AG10803 (cell line): ENCODE measurements at regions not wholly inside any gene's neighbourhood (a gene's known extent, or its start where the extent isn't known, plus 50 kb on each side); places are given as distances from the start of the nearest gene placed in this dataset.

Experiments
- DNase-seq: peaks from one replicate; pipeline ENCODE4 v3.0.0; 2010; ENCODE audit warnings: low read depth
- H3K4me3 ChIP-seq: 2 replicates; pipeline ENCODE4 v1.5.1; 2011; ENCODE audit warnings: mild to moderate bottlenecking, low read length, control low read depth
- TF ChIP-seq, protein P1 (sequence below): conservative IDR thresholded peaks from 2 replicates; pipeline ENCODE4 v1.5.1; 2011; ENCODE audit warnings: mild to moderate bottlenecking, low read length, control low read depth, inconsistent platforms

- TF ChIP-seq, protein P1, sequence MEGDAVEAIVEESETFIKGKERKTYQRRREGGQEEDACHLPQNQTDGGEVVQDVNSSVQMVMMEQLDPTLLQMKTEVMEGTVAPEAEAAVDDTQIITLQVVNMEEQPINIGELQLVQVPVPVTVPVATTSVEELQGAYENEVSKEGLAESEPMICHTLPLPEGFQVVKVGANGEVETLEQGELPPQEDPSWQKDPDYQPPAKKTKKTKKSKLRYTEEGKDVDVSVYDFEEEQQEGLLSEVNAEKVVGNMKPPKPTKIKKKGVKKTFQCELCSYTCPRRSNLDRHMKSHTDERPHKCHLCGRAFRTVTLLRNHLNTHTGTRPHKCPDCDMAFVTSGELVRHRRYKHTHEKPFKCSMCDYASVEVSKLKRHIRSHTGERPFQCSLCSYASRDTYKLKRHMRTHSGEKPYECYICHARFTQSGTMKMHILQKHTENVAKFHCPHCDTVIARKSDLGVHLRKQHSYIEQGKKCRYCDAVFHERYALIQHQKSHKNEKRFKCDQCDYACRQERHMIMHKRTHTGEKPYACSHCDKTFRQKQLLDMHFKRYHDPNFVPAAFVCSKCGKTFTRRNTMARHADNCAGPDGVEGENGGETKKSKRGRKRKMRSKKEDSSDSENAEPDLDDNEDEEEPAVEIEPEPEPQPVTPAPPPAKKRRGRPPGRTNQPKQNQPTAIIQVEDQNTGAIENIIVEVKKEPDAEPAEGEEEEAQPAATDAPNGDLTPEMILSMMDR, result no peak
- H3K4me3 ChIP-seq, result no peak overlapping the region
- no peak for DNase-seq
Observed at GRCh38 chr1:219514728-219515127, 98.2 kb downstream of the ZC3H11B start.

- TF ChIP-seq, protein P1, result no peak
- DNase-seq, result peak; percentile 15
- no peak overlapping the region for H3K4me3 ChIP-seq
Observed at GRCh38 chr1:219507437-219507836, 105.5 kb downstream of the ZC3H11B start.

- TF ChIP-seq, protein P1, result no peak
- DNase-seq, result no peak
- H3K4me3 ChIP-seq, result no peak overlapping the region
Observed at GRCh38 chr1:219506936-219507335, 106.0 kb downstream of the ZC3H11B start.

GRCh38 chr1:219506473-219506899, 106.4 kb downstream of the ZC3H11B start:
- no peak overlapping the region for H3K4me3 ChIP-seq
- TF ChIP-seq, protein P1, result no peak
- DNase-seq, result no peak

DNA sequence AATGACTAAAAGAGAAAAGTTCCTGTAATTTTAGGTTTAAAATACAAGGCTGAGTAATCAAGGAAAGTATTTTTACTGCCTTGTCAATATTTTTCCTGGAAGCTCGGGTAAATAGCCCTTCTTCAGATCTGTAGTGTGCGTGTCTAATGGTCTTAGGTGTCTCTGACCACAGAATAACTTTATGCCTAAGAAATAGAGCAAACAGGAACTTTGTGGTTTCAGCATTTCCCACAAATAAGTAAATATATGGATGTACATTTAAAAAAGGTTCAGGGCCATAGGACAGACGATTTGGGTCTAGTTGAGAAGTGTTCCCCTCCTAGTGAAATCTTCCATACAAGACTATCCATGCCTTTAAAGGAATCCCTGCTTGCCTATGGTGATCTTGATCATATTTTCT, 107.0 kb downstream of the ZC3H11B start:
- TF ChIP-seq, protein P1, result no peak
- no peak overlapping the region for H3K4me3 ChIP-seq
- no peak for DNase-seq

- H3K4me3 ChIP-seq, result no peak overlapping the region
- DNase-seq, result no peak
- TF ChIP-seq, protein P1, result no peak
Observed at GRCh38 chr1:219503604-219504003, 109.3 kb downstream of the ZC3H11B start.

DNA sequence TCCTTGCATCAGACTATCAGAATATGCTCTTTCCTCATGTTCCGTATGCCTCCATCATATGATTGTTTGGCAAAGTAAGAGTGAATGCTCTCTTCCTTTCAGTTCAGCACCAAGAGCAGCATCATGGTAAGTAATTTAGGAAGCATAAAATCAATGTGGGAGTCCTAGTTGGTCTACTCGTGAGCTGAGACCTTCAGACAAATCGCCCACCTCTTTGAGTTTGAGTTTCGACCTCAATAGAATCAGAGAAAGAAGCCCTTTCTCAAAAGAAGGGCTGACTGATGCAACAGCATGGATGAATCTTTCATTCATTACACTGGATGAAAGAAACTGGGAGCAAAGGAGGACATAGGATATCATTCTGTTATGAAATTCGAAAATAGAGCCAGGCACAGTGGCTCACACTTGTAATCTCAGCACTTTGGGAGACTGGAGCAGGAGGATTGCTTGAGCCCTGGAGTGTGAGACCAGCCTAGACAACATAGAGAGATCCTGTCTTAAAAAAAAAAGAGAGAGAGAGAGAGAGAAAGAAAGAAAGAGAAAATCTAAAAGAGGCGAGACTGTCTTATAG, 112.5 kb downstream of the ZC3H11B start:
- DNase-seq, result no peak
- TF ChIP-seq, protein P1, result no peak
- no peak overlapping the region for H3K4me3 ChIP-seq
